H1 (cell line): ENCODE measurements at regions not wholly inside any gene's neighbourhood (a gene's known extent, or its start where the extent isn't known, plus 50 kb on each side); places are given as distances from the start of the nearest gene placed in this dataset.

ENCODE experiments used
- CTCF ChIA-PET: fragments of 300-600 bp; sonication (Branson Sonifier 250); formaldehyde crosslinking; loops from one replicate; lab custom pipeline; 2021; ENCODE audit not compliant: partially characterized antibody; lab: Charles Lee
- POLR2A ChIA-PET: fragments of 300-600 bp; sonication (Branson Sonifier 250); formaldehyde crosslinking; loops from one replicate; lab custom pipeline; 2021; ENCODE audit warnings: inconsistent platforms; ENCODE audit not compliant: partially characterized antibody; lab: Charles Lee
- DNase-seq, 2 experiments: peaks; one replicate each; pipeline versions ENCODE4 v3.0.0 to v3.0.0-alpha.2; 2010 to 2022; ENCODE audit warnings: low spot score in 2 of 2, low read depth in 1 of 2, mixed read lengths in 1 of 2
- FAIRE-seq: peaks from 2 replicates; lab custom pipeline; 2011; peaks lifted over from hg19 to GRCh38; lab: Jason Lieb, UNC
- H2AFZ ChIP-seq: 2 replicates; pipeline ENCODE4 v1.8.1; 2012; ENCODE audit warnings: low read length, inconsistent platforms
- H2AK5ac ChIP-seq: 2 replicates; pipeline ENCODE4 v1.6.1; 2013; ENCODE audit warnings: low read depth, low read length
- H2BK120ac ChIP-seq: replicated peaks from 2 replicates; pipeline ENCODE3; 2013; ENCODE audit warnings: low read depth, low read length, inconsistent platforms
- H2BK12ac ChIP-seq: 2 replicates; pipeline ENCODE4 v1.6.1; 2013; ENCODE audit warnings: low read depth, low read length
- H2BK15ac ChIP-seq: 2 replicates; pipeline ENCODE4 v1.6.1; 2013; ENCODE audit warnings: low read length
- H2BK20ac ChIP-seq: 2 replicates; pipeline ENCODE4 v1.6.1; 2013; ENCODE audit warnings: low read length
- H2BK5ac ChIP-seq: 2 replicates; pipeline ENCODE4 v1.6.1; 2013; ENCODE audit warnings: low read depth, low read length
- H3K14ac ChIP-seq: 2 replicates; pipeline ENCODE4 v1.6.1; 2013; ENCODE audit warnings: inconsistent platforms; ENCODE audit not compliant: insufficient read length
- H3K18ac ChIP-seq: 2 replicates; pipeline ENCODE4 v1.6.1; 2013; ENCODE audit warnings: low read length; ENCODE audit errors: extremely low read depth
- H3K23ac ChIP-seq: 2 replicates; pipeline ENCODE4 v1.6.1; 2013; ENCODE audit warnings: inconsistent platforms; ENCODE audit not compliant: insufficient read length
- H3K23me2 ChIP-seq: 2 replicates; pipeline ENCODE4 v1.6.1; 2013; ENCODE audit warnings: low read depth, low read length
- H3K27ac ChIP-seq: 2 replicates; pipeline ENCODE4 v1.6.1; 2011; ENCODE audit warnings: low read depth, low read length, inconsistent platforms
- H3K27me3 ChIP-seq, 4 experiments: replicated peaks in 1 of 4; 1 replicate in 1 of 4; 2 replicates in 3 of 4; pipeline versions ENCODE4 v1.6.1 to v1.8.1; 2011 to 2013; ENCODE audit warnings: low read length in 3 of 4, mild to moderate bottlenecking in 3 of 4, inconsistent platforms in 2 of 4, mixed read lengths in 2 of 4, moderate library complexity in 1 of 4; ENCODE audit not compliant: control insufficient read depth in 3 of 4, insufficient read depth in 3 of 4; ENCODE audit errors: extremely low read depth in 1 of 4
- H3K36me3 ChIP-seq, 4 experiments: 2 replicates each; pipeline versions ENCODE4 v1.6.1 to v1.8.1; 2011 to 2013; ENCODE audit warnings: mild to moderate bottlenecking in 4 of 4, low read length in 3 of 4, moderate library complexity in 2 of 4, control low read depth in 1 of 4, inconsistent platforms in 1 of 4; ENCODE audit not compliant: insufficient read depth in 4 of 4, control insufficient read depth in 2 of 4
- H3K4ac ChIP-seq: replicated peaks from 2 replicates; pipeline ENCODE3; 2013; ENCODE audit warnings: low read length, low read depth, mixed read lengths, inconsistent platforms; ENCODE audit not compliant: insufficient read length
- H3K4me1 ChIP-seq, 4 experiments: replicated peaks in 1 of 4; 1 replicate in 1 of 4; 2 replicates in 3 of 4; pipeline versions ENCODE4 v1.6.1 to v1.8.1; 2011 to 2013; ENCODE audit warnings: low read length in 3 of 4, inconsistent platforms in 2 of 4, mixed read lengths in 1 of 4; ENCODE audit not compliant: insufficient read depth in 4 of 4, control insufficient read depth in 3 of 4
- H3K4me2 ChIP-seq, 2 experiments: 2 replicates each; pipeline versions ENCODE4 v1.6.1 to v1.8.1; 2011 to 2013; ENCODE audit warnings: low read depth in 2 of 2, low read length in 2 of 2, control low read depth in 1 of 2, inconsistent platforms in 1 of 2, mild to moderate bottlenecking in 1 of 2; ENCODE audit not compliant: insufficient read depth in 1 of 2
- H3K4me3 ChIP-seq, 4 experiments: fragments of 200-600, 300-600 bp in 1 of 4; sonication (generic), shearing (Covaris generic), sonication (Bioruptor Twin) in 1 of 4; 2 replicates each; pipeline versions ENCODE4 v1.5.1 to v1.8.1; 2011 to 2016; ENCODE audit warnings: low read length in 4 of 4, low read depth in 3 of 4, control low read depth in 2 of 4, inconsistent platforms in 2 of 4, mild to moderate bottlenecking in 2 of 4, mixed read lengths in 1 of 4, moderate library complexity in 1 of 4; ENCODE audit not compliant: insufficient read depth in 2 of 4; ENCODE audit errors: extremely low read depth in 1 of 4
- H3K56ac ChIP-seq: replicated peaks from 2 replicates; pipeline ENCODE3; 2013; ENCODE audit warnings: low read depth, mild to moderate bottlenecking, mixed read lengths, low read length, inconsistent platforms; ENCODE audit not compliant: insufficient read length
- H3K79me1 ChIP-seq: 2 replicates; pipeline ENCODE4 v1.6.1; 2013; ENCODE audit warnings: low read depth, low read length, control low read depth
- H3K79me2 ChIP-seq, 2 experiments: 2 replicates each; pipeline versions ENCODE4 v1.6.1 to v1.8.1; 2012 to 2013; ENCODE audit warnings: low read length in 2 of 2, mild to moderate bottlenecking in 2 of 2, inconsistent platforms in 1 of 2; ENCODE audit not compliant: insufficient read depth in 2 of 2, control insufficient read depth in 1 of 2
- H3K9ac ChIP-seq, 4 experiments: replicated peaks in 1 of 4; 1 replicate in 1 of 4; 2 replicates in 3 of 4; pipeline versions ENCODE4 v1.6.1 to v1.8.1; 2011 to 2013; ENCODE audit warnings: low read depth in 3 of 4, low read length in 3 of 4, control low read depth in 2 of 4, mild to moderate bottlenecking in 2 of 4, moderate library complexity in 2 of 4, inconsistent platforms in 1 of 4; ENCODE audit errors: extremely low read depth in 1 of 4
- H3K9me3 ChIP-seq, 2 experiments: 2 replicates each; pipeline versions ENCODE4 v1.6.1 to v1.8.1; 2012 to 2013; ENCODE audit warnings: mild to moderate bottlenecking in 2 of 2, moderate library complexity in 2 of 2, control low read depth in 1 of 2, inconsistent platforms in 1 of 2, low read depth in 1 of 2, low read length in 1 of 2, mixed read lengths in 1 of 2; ENCODE audit not compliant: insufficient read depth in 2 of 2
- H4K20me1 ChIP-seq, 2 experiments: replicated peaks in 1 of 2; 2 replicates each; pipeline versions ENCODE3 to v1.8.1; 2011 to 2013; ENCODE audit warnings: inconsistent platforms in 2 of 2, low read length in 2 of 2, mild to moderate bottlenecking in 1 of 2; ENCODE audit not compliant: insufficient read depth in 2 of 2, control insufficient read depth in 1 of 2
- H4K5ac ChIP-seq: 2 replicates; pipeline ENCODE4 v1.6.1; 2013; ENCODE audit warnings: low read length, low read depth, mixed read lengths, inconsistent platforms; ENCODE audit not compliant: insufficient read length
- H4K8ac ChIP-seq: 2 replicates; pipeline ENCODE4 v1.8.0; 2013; ENCODE audit warnings: mild to moderate bottlenecking, moderate library complexity, low read length, inconsistent platforms; ENCODE audit not compliant: insufficient read depth; ENCODE audit errors: extremely low read depth
- H4K91ac ChIP-seq: replicated peaks from 2 replicates; pipeline ENCODE3; 2013; ENCODE audit warnings: low read length, mixed read lengths, inconsistent platforms; ENCODE audit not compliant: insufficient read length
- ATF3 ChIP-seq: IDR thresholded peaks from 2 replicates; pipeline ENCODE4 v1.6.1; 2011; ENCODE audit warnings: low read depth, mild to moderate bottlenecking, low read length; ENCODE audit not compliant: insufficient read depth
- CBX8 ChIP-seq: fragments of 300-800, 300-1000 bp; sonication (generic); IDR thresholded peaks from 2 replicates; pipeline ENCODE4 v1.7.1; 2016; ENCODE audit warnings: low read depth, low read length, borderline replicate concordance
- CREB1 ChIP-seq: IDR thresholded peaks from 2 replicates; pipeline ENCODE4 v1.6.1; 2012; ENCODE audit warnings: inconsistent platforms
- HDAC2 ChIP-seq, 2 experiments: fragments of 300-600 bp in 1 of 2; sonication (generic) in 1 of 2; IDR thresholded peaks; 2 replicates each; pipeline ENCODE4 v1.6.1; 2011 to 2012; ENCODE audit warnings: low read depth in 2 of 2, low read length in 2 of 2, mild to moderate bottlenecking in 2 of 2, moderate library complexity in 2 of 2, borderline replicate concordance in 1 of 2, inconsistent platforms in 1 of 2
- SAP30 ChIP-seq: fragments of 300-600 bp; sonication (generic); IDR thresholded peaks from 2 replicates; pipeline ENCODE4 v1.7.1; 2012; ENCODE audit warnings: low read length, moderate library complexity, mild to moderate bottlenecking, inconsistent platforms; ENCODE audit not compliant: insufficient read depth, insufficient replicate concordance
- SIX5 ChIP-seq: IDR thresholded peaks from 2 replicates; pipeline ENCODE4 v1.6.1; 2011; ENCODE audit warnings: mild to moderate bottlenecking, low read depth, low read length
- SP2 ChIP-seq: IDR thresholded peaks from 2 replicates; pipeline ENCODE4 v1.6.1; 2012; ENCODE audit warnings: mild to moderate bottlenecking, low read length, inconsistent platforms
- TEAD4 ChIP-seq: IDR thresholded peaks from 2 replicates; pipeline ENCODE4 v1.6.1; 2012; ENCODE audit warnings: low read depth, low read length, inconsistent platforms, mixed read lengths
- USF2 ChIP-seq: IDR thresholded peaks from 2 replicates; pipeline ENCODE4 v1.6.1; 2011; ENCODE audit warnings: low read length, improper control_type of control experiment
- WGBS, 2 experiments: shearing (Covaris generic) in 1 of 2; methylation state at CpG; one replicate each; pipeline versions ENCODE4 v1.1.6 to v1.1.7; 2013 to 2015; ENCODE audit warnings: low lambda C conversion rate in 2 of 2, mixed read lengths in 2 of 2, inconsistent platforms in 1 of 2, low coverage in 1 of 2, missing lambda C conversion rate in 1 of 2; ENCODE audit not compliant: insufficient replicate concordance in 2 of 2, insufficient coverage in 1 of 2, insufficient read length in 1 of 2; ENCODE audit errors: extremely low coverage in 1 of 2, missing lambda C conversion rate in 1 of 2; 5-methylcytosine and 5-hydroxymethylcytosine counted together

GRCh38 chr12:3352230-3352629 lies 138.8 kb upstream of the PRMT8 start:
- Histone ChIP-seq H2BK12ac (no peak overlapping the region), H3K23me2 (no peaks in the 10 kb centered on the region; the same call in 1 of the 2 replicates), H4K8ac (no peak overlapping the region)
- TF ChIP-seq CBX8 (no peak), SP2 (no peak), SIX5 (no peak), HDAC2 (IDR thresholded peaks at IDR 0.05; ENCODE audit: borderline replicate concordance in 1 of 2, low read depth in 2 of 2, low read length in 2 of 2) (no peak), CREB1 (no peak), USF2 (no peak), TEAD4 (no peak), ATF3 (no peak), SAP30 (no peak)
- TF ChIP-seq, all 59 proteins: peak for 0
- 89% methylated on average over 6 of the region's 6 CpGs; no CpG with 5 or more reads in 1 of the 2 experiments for WGBS, 2 experiments
- no peak overlapping the region for H2BK120ac ChIP-seq
- FAIRE-seq (no peak), DNase-seq (no peak)
- H3K4me1 ChIP-seq, result no peaks in the 10 kb centered on the region; a peak in 1 of 7 replicates
- H3K27me3 ChIP-seq, result no peaks in the 10 kb centered on the region
- H3K79me2 ChIP-seq, result no peaks in the 10 kb centered on the region
- H2BK5ac ChIP-seq, result no peak overlapping the region
- no peak overlapping the region for H3K9ac ChIP-seq
- no peak overlapping the region for H3K14ac ChIP-seq
- no peak overlapping the region for H3K4me3 ChIP-seq
- H2AFZ ChIP-seq, result no peak overlapping the region
- H3K56ac ChIP-seq, result no peak overlapping the region
- H2BK20ac ChIP-seq, result no peak overlapping the region
- H2BK15ac ChIP-seq, result no peak overlapping the region
- no peaks in the 10 kb centered on the region for H3K79me1 ChIP-seq
- ChIA-PET CTCF (interaction anchor here (0.6 to 8.8 kb wide), 11 partner anchors 10 to 452 kb away, joined by 3 to 53 read pairs (median 4); no protein-coding TSS in a partner anchor), POLR2A (interaction anchor here (0.6 to 1.1 kb wide), 4 partner anchors 17 to 412 kb away, joined by 3 read pairs; no protein-coding TSS in a partner anchor)
- H4K20me1 ChIP-seq, result no peaks in the 10 kb centered on the region
- H3K4me2 ChIP-seq, result no peak overlapping the region
- H2AK5ac ChIP-seq, result no peak overlapping the region
- H3K4ac ChIP-seq, result no peak overlapping the region
- H4K5ac ChIP-seq, result no peak overlapping the region
- no peak overlapping the region for H3K27ac ChIP-seq
- H3K9me3 ChIP-seq, result no peaks in the 10 kb centered on the region
- H3K23ac ChIP-seq, result no peak overlapping the region
- H4K91ac ChIP-seq, result no peak overlapping the region
- no peaks in the 10 kb centered on the region for H3K36me3 ChIP-seq
- no peak overlapping the region for H3K18ac ChIP-seq
